ENCODE measurements at regions not wholly inside any gene's neighbourhood (a gene's known extent, or its start where the extent isn't known, plus 50 kb on each side); places are given as distances from the start of the nearest gene placed in this dataset.

DNA sequence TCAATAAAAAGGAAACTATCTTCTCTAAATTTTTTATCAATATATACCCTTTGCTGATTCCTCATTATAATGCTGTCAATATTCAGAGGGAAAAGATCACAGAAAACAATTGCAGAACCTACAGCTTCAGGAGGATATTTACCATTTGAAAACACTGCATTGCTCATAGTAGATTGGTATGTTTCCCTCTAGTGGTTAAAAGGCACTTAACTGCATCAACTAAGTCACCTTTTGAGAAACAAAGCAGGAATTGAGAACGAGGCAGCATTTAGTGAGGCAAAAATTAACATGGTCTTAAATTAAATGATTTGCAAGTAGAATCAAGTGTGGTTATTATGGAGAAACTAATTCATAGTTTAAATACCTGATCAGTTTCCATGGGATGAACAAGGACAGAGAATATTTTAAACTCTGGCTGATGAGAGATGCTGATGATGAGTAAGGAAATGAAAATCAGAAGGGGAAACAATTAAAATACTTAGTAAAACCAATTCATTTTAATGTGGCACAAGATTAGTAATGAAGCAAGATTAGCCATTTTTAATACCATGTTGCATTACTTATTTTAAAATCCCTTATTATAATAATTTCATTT is 642.1 kb downstream of the EPHA7 start:
- Histone ChIP-seq H3K36me3 (no peaks in the 10 kb centered on the region), H3K4me1 (peaks cover 7% of the 10 kb centered on the region), H3K27me3 (no peaks in the 10 kb centered on the region), H3K27ac (no peak overlapping the region), H3K4me3 (no peak overlapping the region), H3K9me3 (replicated peaks) (no peaks in the 10 kb centered on the region)
- peak in 1 of 2 experiments; percentile 65 for DNase-seq

DNA sequence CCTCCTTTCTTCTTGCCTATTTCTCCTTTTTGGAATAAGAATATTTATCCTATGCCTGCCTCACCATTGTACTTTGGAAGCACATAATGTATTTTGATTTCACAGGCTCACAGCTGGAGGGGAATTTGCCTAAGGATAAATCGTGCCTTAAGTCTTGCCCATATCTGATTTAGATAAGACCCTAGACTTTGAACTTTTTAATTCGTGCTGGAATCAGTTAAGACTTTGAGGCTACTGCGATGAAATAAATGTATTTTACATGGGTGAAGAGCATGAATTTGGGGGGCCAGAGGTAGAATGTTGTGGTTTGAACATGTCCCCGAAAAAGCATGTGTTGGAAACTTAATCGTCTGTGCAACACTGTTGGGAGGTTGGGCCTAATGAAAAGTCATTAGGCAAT is 648.8 kb downstream of the EPHA7 start:
- Histone ChIP-seq H3K27me3 (no peaks in the 10 kb centered on the region), H3K36me3 (no peaks in the 10 kb centered on the region), H3K9me3 (replicated peaks) (no peaks in the 10 kb centered on the region), H3K4me3 (no peak overlapping the region), H3K27ac (no peak overlapping the region), H3K4me1 (no peaks in the 10 kb centered on the region)
- no peak for DNase-seq

DNA sequence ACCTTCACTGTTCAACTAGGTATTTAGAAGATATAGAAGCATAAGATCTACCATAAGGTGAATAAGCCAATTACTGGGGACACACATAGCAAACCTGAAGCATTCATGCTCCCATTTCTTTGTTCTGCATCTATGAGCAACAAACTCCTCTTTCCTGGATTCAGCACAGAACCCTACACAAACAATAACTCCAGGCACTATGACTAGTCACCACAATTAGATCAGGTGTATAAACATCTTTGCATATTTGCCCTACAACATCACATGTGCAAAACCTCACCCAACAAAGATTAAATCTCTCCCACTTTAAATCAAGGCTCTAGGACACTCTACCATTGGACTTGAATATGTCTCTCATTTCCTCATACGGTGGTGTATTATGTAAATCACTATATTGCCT is 652.3 kb downstream of the EPHA7 start:
- Histone ChIP-seq H3K9me3 (replicated peaks) (no peaks in the 10 kb centered on the region), H3K27ac (no peak overlapping the region), H3K36me3 (no peaks in the 10 kb centered on the region), H3K27me3 (no peaks in the 10 kb centered on the region), H3K4me1 (no peaks in the 10 kb centered on the region), H3K4me3 (no peak overlapping the region)
- DNase-seq: no peak

DNA sequence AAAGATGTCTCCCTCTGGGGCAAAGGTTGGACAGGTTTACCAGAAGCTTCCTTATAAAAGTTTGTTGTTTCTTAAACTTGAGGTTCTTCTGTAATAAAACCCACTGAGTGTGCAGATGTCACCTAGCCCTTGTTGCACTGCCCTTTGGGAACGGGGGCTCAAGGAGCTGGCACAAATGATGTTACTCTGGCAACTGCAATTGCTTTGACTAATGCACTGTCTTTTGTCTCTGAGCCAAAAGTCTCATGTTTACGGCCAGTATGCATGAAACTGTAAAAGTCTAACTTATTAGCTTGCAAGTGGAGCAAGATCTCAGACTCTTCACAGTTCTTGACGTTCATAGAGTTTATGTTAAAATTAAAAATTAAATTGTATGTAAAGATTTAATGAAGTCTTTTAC is 655.7 kb downstream of the EPHA7 start:
- H3K4me1 ChIP-seq: no peaks in the 10 kb centered on the region
- DNase-seq: no peak
- no peaks in the 10 kb centered on the region for H3K36me3 ChIP-seq
- H3K4me3 ChIP-seq: no peak overlapping the region
- no peaks in the 10 kb centered on the region for H3K27me3 ChIP-seq
- no peaks in the 10 kb centered on the region for H3K9me3 ChIP-seq (replicated peaks)
- H3K27ac ChIP-seq: no peak overlapping the region

DNA sequence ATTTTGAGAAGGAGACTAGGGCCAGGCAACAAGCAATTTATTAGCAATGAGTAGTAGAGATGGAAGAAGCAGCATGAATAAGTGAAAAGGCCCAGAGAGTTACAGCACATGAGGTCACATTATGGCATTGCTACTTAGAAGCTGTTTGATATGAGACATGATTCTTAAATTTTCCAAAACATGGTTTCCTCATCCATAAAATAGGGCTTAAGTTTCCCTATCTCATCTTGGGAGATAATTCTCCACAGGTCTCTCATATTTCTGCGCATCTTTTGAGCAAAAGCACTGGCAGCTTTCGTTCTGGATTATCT is 656.1 kb downstream of the EPHA7 start:
- H3K4me3 ChIP-seq: no peak overlapping the region
- DNase-seq: no peak
- H3K9me3 ChIP-seq (replicated peaks): no peaks in the 10 kb centered on the region
- H3K27ac ChIP-seq: no peak overlapping the region
- H3K4me1 ChIP-seq: no peaks in the 10 kb centered on the region
- no peaks in the 10 kb centered on the region for H3K36me3 ChIP-seq
- H3K27me3 ChIP-seq: no peaks in the 10 kb centered on the region

DNA sequence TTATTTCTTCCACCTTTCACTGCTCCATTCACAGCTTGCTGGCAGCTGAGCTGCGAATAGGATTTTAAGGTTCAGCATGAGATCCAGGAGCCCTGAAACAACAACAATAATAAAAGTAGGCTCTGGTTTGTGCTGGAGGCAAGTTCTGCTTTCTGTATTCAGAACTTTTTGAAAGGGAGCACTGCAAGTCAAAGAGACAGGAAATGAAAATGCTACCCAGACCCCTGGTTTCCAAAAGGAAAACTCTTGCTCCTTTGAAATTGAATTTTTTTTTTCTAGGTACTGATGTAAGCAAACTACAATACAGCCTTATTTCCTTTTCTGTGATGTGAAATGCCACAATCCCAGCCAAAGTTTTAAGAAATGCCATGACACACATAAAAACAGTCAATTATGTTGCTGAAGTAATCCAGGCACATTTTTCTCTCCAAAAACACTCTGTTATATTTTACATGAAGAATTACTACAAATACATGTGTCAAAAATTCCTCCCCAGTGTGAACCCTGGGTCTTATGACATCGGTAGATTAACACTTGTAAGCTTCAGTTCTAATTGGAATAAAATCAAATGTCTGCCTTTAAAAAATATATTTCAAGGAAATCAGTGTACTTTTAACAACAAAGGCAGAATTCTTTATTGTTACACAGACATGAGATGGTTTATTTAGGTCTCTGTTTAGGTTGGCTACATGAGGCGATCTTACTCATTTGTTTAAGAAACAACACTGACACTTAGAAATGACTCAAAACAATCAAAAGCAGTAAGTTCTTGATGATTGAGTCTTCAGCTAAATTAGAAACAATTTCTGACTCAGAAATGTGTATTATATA is 656.7 kb downstream of the EPHA7 start:
- DNase-seq: no peak
- H3K4me3 ChIP-seq: no peak overlapping the region
- no peaks in the 10 kb centered on the region for H3K4me1 ChIP-seq
- no peaks in the 10 kb centered on the region for H3K27me3 ChIP-seq
- H3K36me3 ChIP-seq: no peaks in the 10 kb centered on the region
- H3K9me3 ChIP-seq (replicated peaks): no peaks in the 10 kb centered on the region
- H3K27ac ChIP-seq: no peak overlapping the region

DNA sequence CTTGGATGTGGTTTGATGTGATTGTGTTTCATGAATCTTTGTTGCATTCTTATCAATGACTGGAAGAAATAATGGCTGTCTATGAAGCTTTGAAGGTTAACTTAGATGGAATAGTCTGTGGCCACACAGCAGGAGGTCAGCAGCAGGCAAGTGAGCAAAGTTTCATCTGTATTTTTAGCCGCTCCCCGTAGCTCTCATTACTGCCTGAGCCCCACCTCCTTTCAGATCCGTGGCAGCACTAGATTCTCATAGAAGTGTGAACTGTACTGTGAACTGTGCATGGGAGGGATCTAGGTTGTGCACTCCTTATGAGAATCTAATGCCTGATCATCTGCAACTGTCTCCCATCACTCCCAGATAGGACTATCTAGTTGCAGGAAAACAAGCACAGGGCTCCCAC is 660.2 kb downstream of the EPHA7 start:
- Histone ChIP-seq H3K27me3 (no peaks in the 10 kb centered on the region), H3K9me3 (replicated peaks) (no peaks in the 10 kb centered on the region), H3K27ac (no peak overlapping the region), H3K36me3 (no peaks in the 10 kb centered on the region), H3K4me3 (no peak overlapping the region), H3K4me1 (peaks cover under 1% of the 10 kb centered on the region; the same call in 1 of the 2 replicates)
- no peak for DNase-seq

DNA sequence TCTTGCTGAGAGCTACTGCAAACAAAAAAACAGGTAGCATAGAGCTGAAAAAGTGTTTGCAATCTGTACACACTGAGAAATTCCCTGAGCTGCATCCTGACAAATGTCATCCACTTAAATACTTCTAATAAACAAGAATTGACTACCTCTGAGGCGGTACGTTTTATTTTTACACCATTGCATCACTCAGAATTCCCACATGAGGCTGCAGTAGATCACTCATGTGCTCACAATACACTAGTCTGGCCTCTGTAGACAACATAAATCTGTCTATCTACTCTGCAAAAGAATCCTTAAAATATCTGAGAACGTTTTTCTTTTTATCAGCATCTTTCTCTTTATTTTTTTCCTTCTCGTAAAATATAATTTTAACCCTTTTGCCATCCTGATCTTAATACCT is 661.4 kb downstream of the EPHA7 start:
- H3K27me3 ChIP-seq: no peaks in the 10 kb centered on the region
- DNase-seq: no peak
- peaks cover 3% of the 10 kb centered on the region; the same call in 1 of the 2 replicates for H3K4me1 ChIP-seq
- no peak overlapping the region for H3K4me3 ChIP-seq
- H3K36me3 ChIP-seq: no peaks in the 10 kb centered on the region
- no peaks in the 10 kb centered on the region for H3K9me3 ChIP-seq (replicated peaks)
- no peak overlapping the region for H3K27ac ChIP-seq

DNA sequence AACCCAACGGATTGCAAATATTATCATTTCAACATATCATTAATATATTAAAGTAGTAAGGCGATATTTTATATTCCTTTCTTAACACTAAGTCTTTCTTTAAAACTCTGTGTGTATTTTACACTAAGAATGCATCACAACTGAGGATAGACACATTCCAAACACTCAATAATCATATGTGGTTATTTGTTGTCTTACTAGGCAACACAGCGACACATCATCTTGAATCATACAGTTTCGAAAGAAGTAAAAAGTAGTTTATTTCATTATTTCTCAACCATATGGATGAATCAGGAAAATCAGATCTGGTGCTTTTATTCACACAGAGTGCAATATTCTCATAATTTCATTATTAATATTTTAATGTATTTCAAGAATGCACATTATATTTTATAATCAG is 662.4 kb downstream of the EPHA7 start:
- Histone ChIP-seq H3K4me1 (peaks cover 3% of the 10 kb centered on the region; the same call in 1 of the 2 replicates), H3K27ac (no peak overlapping the region), H3K27me3 (no peaks in the 10 kb centered on the region), H3K9me3 (replicated peaks) (no peaks in the 10 kb centered on the region), H3K4me3 (no peak overlapping the region), H3K36me3 (no peaks in the 10 kb centered on the region)
- no peak for DNase-seq

DNA sequence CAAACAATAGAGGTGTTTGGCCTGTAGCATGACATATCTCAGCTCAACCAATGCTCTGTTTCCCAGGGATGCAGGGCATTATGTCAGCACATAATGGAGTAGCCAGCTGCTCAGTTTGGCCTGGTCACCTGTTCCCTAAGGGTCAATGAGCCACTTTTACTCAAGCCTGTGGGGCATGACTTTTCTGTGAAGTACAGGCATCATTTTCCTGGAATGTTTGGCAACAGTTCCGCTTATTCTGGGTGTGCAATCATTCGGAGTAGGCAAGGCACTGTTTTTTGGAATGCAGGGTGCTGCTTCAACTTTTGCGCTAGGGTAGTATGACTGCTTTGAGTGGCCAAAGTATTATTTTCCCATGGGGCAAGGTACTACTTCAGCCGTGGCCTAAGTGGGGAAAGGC is 665.4 kb downstream of the EPHA7 start:
- Histone ChIP-seq H3K4me3 (no peak overlapping the region), H3K4me1 (peaks cover 3% of the 10 kb centered on the region; the same call in 1 of the 2 replicates), H3K27me3 (no peaks in the 10 kb centered on the region), H3K27ac (no peak overlapping the region), H3K9me3 (replicated peaks) (no peaks in the 10 kb centered on the region), H3K36me3 (no peaks in the 10 kb centered on the region)
- peak; percentile 37 to 38 for DNase-seq

DNA sequence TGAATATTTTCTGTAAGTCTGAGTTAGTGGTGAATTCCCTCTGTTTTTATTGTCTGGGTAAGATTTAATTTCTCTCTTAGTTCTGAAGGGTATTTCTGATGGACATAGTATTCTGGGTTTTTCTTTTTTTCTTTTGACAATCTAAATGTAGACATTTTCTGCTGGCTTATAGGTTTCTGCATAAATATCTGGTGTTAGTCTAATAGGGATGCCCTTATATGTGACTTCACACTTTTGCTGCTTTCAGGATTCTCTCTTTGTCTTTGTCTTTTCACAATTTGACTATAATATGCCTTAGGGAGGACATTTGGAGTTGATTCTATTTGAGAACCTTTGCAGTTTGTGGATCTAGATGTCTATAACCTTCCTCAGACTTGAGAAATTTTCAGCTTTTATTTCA is 667.2 kb downstream of the EPHA7 start:
- Histone ChIP-seq H3K36me3 (no peaks in the 10 kb centered on the region), H3K27me3 (no peaks in the 10 kb centered on the region), H3K9me3 (replicated peaks) (no peaks in the 10 kb centered on the region), H3K27ac (no peak overlapping the region), H3K4me1 (peaks cover 3% of the 10 kb centered on the region; the same call in 1 of the 2 replicates), H3K4me3 (no peak overlapping the region)
- DNase-seq: no peak

DNA sequence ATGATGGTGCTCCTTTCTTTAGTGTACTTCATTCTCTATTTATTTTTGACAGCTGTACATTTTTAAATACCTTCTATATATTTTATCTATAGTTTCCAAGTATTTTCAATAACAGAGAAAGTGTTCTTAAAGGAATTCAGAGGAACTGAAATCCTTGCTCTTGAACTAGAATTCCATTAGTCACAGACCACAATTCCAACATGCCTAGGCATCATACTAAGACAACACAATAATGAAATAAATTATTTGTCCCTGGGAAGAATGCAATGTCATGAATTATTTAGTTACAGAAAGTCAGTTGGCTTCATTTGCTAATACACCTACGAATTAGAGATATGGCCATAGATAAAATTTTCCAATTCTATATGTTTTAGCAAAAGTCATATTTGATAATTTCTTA is 671.2 kb downstream of the EPHA7 start:
- Histone ChIP-seq H3K9me3 (replicated peaks) (no peaks in the 10 kb centered on the region; the same call in 1 of the 2 replicates), H3K27me3 (no peaks in the 10 kb centered on the region), H3K27ac (no peak overlapping the region), H3K4me3 (no peak overlapping the region), H3K36me3 (no peaks in the 10 kb centered on the region), H3K4me1 (no peaks in the 10 kb centered on the region)
- no peak for DNase-seq

DNA sequence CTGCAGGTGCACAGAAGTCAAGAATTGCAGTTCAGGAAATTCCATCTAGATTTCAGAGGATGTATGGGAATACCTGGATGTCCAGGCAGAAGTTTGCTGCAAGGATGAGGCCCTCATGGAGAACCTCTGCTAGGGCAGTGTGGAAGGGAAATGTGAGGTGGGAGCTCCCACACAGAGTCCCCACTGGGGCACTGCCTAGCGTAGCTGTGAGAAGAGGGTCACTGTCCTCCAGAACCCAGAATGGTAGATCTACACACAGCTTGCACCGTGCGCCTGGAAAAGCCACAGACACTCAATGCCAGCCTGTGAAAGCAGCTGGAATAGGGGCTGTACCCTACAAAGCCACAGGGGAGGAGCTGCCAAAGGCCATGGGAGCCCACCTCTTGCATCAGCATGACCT is 681.4 kb downstream of the EPHA7 start:
- Histone ChIP-seq H3K27ac (no peak overlapping the region), H3K4me3 (no peak overlapping the region), H3K27me3 (no peaks in the 10 kb centered on the region), H3K9me3 (replicated peaks) (0 out of 2 replicates have a peak, but pooled peaks cover 3% of the 10 kb centered on the region), H3K4me1 (no peaks in the 10 kb centered on the region), H3K36me3 (0 out of 2 replicates have a peak, but pooled peaks cover 2% of the 10 kb centered on the region)
- DNase-seq: no peak

DNA sequence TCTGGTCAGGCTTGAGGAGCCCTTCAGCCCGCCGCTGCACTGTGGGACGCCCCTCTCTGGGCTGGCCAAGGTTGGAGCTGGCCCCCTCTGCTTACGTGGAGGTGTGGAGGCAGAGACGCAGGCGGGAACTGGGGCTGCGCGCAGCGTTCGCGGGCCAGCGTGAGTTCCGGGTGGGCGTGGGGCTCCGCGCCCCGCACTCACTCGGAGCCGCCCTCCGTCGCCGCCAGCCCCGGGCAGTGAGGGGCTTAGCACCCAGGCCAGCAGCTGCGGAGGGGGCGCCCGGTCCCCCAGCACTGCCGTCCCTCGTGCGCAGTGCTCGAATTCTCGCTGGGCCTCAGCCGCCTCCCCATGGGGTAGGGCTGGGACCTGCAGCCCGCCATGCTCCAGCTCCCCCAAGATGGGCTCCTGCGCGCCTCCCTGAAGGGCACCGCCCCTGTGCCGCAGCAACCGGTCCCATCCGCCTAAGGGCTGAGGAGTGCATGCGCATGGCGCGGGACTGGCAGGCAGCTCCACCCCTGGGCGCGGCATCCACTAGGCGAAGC is 695.9 kb downstream of the EPHA7 start:
- Histone ChIP-seq H3K4me3 (no peak overlapping the region), H3K27ac (no peak overlapping the region), H3K9me3 (replicated peaks) (peaks cover 4% of the 10 kb centered on the region; the same call in 1 of the 2 replicates), H3K36me3 (no peaks in the 10 kb centered on the region), H3K4me1 (no peaks in the 10 kb centered on the region), H3K27me3 (no peaks in the 10 kb centered on the region)
- no peak for DNase-seq

DNA sequence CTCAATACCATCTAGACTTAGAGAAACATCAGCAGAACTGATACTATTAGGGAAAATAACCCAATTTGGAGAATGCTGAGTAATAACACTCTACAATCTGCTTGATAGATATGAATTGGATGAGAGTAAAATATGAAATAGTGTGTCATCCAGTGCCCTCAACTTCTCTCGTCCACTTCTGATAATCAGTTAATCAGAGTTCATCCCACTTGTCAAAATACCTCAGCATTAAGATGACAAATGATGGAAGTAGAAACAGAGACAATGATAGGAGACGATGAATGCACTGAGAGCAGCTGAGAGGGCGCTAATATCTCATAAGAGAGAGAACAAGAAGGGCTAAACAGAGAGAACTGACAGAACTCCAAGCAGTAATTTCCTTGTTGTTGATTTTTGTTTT is 699.6 kb downstream of the EPHA7 start:
- Histone ChIP-seq H3K4me3 (no peak overlapping the region), H3K36me3 (no peaks in the 10 kb centered on the region), H3K27ac (no peak overlapping the region), H3K4me1 (no peaks in the 10 kb centered on the region), H3K27me3 (no peaks in the 10 kb centered on the region), H3K9me3 (replicated peaks) (peaks cover 4% of the 10 kb centered on the region; the same call in 1 of the 2 replicates)
- no peak for DNase-seq
